MG63 (cell line): ENCODE measurements at regions not wholly inside any gene's neighbourhood (a gene's known extent, or its start where the extent isn't known, plus 50 kb on each side); places are given as distances from the start of the nearest gene placed in this dataset.
A peak's percentile ranks its signal among the peaks of the same experiment; 100 is the strongest.

Source experiments
- DNase-seq: peaks from one replicate; pipeline ENCODE4 v3.0.0-alpha.2; 2020
- H3K27me3 ChIP-seq: fragments of 250-450 bp; sonication (Bioruptor Pico); 2 replicates; pipeline ENCODE4 v1.5.1; 2020; ENCODE audit warnings: mild to moderate bottlenecking, moderate library complexity
- H3K36me3 ChIP-seq: fragments of 250-450 bp; sonication (Bioruptor Pico); 2 replicates; pipeline ENCODE4 v1.5.1; 2020; ENCODE audit warnings: mild to moderate bottlenecking, moderate library complexity
- H3K4me3 ChIP-seq: fragments of 250-450 bp; sonication (Bioruptor Pico); 2 replicates; pipeline ENCODE4 v1.5.1; 2020; ENCODE audit warnings: mild to moderate bottlenecking, moderate library complexity
- H3K9me3 ChIP-seq: fragments of 250-450 bp; sonication (Bioruptor Pico); 2 replicates; pipeline ENCODE4 v1.5.1; 2020; ENCODE audit warnings: mild to moderate bottlenecking, moderate library complexity

DNA sequence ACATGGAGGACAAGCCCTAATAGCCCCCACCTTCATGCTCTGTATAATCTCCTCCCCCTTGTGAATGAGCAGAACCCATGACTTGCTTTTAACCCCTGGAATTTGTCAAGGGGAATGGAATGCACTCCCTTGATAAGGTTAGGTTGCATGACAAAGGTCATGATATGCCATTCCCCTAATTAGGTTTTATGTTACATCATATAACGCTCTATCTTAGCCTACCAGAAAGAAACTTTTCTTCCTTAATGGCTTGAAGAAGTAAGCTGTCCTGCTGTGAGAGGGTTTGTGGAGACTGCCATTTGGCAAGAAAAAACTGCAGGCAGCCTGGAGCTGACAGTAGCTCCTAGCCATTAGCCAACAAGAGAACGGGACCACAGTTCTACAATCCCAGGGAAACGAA lies 399.8 kb upstream of the MAD2L1 start:
- no peak for DNase-seq
- no peaks in the 10 kb centered on the region for H3K36me3 ChIP-seq
- H3K27me3 ChIP-seq: no peaks in the 10 kb centered on the region

DNA sequence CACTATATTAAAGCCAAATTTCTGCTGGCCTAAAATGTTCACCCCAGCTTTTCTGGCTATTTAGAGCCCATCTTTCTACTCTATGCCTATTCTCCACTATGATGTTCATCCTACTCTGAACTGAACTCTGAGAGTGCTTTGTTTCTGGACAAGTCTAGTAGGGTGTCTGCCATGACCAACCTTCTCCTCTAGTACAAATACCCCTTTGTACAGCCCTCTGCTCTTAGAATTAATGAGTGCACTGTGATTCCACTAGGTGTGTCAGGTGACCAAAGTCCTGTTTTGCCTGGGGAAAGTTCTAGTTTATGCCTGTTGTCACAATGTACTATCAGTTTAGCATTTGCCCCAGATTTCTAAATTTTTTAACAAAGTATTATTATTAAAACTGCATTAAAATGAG lies 388.1 kb upstream of the MAD2L1 start:
- no peak for DNase-seq
- no peaks in the 10 kb centered on the region for H3K27me3 ChIP-seq
- no peak overlapping the region for H3K4me3 ChIP-seq
- no peaks in the 10 kb centered on the region for H3K36me3 ChIP-seq
- H3K9me3 ChIP-seq: no peaks in the 10 kb centered on the region

More for the DNA sequence above, 399.8 kb upstream of the MAD2L1 start:
- Histone ChIP-seq H3K4me3 (no peak overlapping the region), H3K9me3 (no peaks in the 10 kb centered on the region)

DNA sequence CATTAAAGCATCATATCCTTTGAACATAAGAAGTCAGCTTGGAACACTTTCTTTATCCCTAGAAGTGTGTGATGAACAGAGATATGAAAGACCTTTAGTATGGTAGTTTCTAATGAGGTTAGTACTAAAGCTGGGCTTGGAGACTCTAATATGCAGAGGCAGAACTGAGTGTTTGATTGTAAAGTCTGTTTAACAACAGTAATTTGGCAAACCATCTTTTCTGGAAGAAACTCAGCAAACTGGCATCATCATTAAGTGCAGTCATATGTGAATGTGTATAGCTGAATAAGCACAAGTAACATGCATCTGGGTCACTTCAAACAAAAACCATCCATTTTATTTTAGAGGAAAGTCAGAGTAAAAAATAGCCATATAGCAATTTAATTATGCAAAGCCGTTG lies 385.9 kb upstream of the MAD2L1 start:
- H3K9me3 ChIP-seq: no peaks in the 10 kb centered on the region
- no peaks in the 10 kb centered on the region for H3K27me3 ChIP-seq
- H3K4me3 ChIP-seq: no peak overlapping the region
- H3K36me3 ChIP-seq: no peaks in the 10 kb centered on the region
- no peak for DNase-seq

DNA sequence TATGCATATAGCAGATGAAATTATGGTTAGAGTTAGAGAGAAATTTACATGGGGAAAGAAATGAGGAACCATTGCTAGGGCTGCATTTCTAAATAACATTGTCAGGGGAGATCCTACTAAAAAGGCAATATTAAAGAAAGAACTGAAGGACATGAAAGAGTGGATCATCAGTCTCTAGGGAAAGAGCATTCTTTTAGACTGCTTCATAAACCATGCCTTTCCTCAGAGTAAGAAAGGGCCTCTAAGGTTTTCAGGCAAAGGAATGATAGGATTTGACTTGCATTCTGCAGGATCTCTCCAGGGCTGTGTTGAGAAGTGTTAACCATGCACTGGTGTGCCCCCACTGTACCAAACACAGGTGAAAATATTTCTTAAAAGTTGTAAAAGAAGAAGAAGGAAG lies 385.4 kb upstream of the MAD2L1 start:
- DNase-seq: no peak
- H3K4me3 ChIP-seq: no peak overlapping the region
- no peaks in the 10 kb centered on the region for H3K9me3 ChIP-seq
- H3K36me3 ChIP-seq: no peaks in the 10 kb centered on the region
- no peaks in the 10 kb centered on the region for H3K27me3 ChIP-seq

DNA sequence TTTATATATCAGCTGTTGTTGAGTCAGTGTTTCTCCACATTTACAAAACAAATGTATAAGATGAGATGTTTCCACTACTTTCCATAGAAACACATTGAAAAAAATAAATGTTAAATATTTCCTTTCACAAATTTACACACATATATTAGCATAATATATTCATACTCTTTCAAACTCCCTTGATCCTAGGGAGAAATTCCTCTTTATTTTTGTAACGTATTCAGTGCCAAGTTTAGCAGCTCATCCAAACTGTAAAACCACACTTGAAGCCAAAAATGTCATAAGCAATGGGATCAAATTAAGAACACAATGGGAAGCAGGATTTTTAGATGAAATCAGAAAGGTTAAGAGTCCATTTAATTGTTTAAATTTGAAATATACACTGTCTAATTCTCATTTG lies 381.1 kb upstream of the MAD2L1 start:
- Histone ChIP-seq H3K9me3 (no peaks in the 10 kb centered on the region), H3K36me3 (no peaks in the 10 kb centered on the region), H3K4me3 (no peak overlapping the region), H3K27me3 (no peaks in the 10 kb centered on the region)
- DNase-seq: no peak

DNA sequence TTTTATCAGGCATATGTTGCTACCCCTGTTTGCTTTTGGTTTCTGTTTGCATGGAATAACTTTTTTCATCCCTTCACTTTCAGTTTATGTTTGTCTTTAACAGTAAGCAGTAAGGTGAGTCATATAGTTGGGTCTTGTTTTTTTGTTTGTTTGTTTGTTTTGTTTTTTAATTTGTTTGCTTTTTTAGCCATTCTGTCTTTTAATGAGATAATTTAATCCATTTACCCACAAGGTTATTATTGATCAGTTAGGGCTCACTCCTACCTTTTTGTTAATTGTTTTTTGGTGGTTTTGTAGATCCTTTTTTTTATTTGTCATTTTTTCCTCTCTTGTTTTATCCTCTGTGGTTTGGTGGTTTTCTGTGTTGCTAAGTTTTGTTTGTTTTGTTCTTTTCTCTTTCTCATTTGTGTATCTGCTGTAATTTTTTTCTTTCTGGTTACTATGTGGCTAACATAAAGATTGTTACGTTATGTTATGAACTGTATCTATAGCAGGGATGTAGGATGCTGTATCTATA lies 379.5 kb upstream of the MAD2L1 start:
- H3K9me3 ChIP-seq: no peaks in the 10 kb centered on the region
- H3K4me3 ChIP-seq: no peak overlapping the region
- no peaks in the 10 kb centered on the region for H3K36me3 ChIP-seq
- no peaks in the 10 kb centered on the region for H3K27me3 ChIP-seq
- no peak for DNase-seq

DNA sequence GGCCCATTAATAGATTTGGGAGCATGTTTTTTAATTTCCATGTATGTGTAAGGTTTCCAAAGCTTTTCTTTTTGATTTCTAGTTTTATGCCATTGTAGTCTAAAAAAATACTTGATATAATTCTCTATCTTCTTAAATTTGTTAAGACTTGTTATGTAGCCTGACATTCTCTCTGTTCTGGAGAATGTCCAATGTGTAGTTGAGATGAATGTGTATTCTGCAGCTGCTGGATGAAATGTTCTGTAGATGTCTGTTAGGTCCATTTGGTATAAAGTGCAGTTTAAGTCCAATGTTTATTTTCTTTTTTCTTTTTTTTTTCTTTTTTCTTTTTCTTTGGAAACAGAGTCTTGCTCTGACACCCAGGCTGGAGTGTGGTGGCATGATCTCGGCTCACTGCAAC lies 378.5 kb upstream of the MAD2L1 start:
- H3K36me3 ChIP-seq: no peaks in the 10 kb centered on the region
- no peak for DNase-seq

DNA sequence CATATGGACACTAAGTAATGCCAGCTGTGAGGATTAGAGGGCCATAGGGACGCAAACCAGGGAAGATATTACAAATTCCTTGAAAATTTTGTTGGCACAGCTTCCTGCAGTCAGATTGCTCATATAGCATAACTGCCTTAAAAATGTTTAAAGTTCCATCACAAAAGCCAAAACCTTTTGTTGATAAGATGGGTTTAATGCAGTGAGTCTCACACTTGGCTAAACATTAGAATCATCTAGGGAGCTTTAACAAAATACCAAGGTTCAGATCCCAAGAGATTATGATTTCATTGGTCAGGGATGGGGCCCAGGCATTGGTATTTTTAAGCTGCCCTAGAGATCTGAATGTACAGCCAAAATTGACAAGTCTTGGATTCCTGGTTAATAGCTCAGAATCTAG lies 376.5 kb upstream of the MAD2L1 start:
- DNase-seq: peak; percentile 23
- H3K27me3 ChIP-seq: no peaks in the 10 kb centered on the region
- H3K9me3 ChIP-seq: no peaks in the 10 kb centered on the region
- H3K4me3 ChIP-seq: no peak overlapping the region
- H3K36me3 ChIP-seq: no peaks in the 10 kb centered on the region

More for the DNA sequence above, 378.5 kb upstream of the MAD2L1 start:
- Histone ChIP-seq H3K27me3 (no peaks in the 10 kb centered on the region), H3K9me3 (no peaks in the 10 kb centered on the region), H3K4me3 (no peak overlapping the region)

DNA sequence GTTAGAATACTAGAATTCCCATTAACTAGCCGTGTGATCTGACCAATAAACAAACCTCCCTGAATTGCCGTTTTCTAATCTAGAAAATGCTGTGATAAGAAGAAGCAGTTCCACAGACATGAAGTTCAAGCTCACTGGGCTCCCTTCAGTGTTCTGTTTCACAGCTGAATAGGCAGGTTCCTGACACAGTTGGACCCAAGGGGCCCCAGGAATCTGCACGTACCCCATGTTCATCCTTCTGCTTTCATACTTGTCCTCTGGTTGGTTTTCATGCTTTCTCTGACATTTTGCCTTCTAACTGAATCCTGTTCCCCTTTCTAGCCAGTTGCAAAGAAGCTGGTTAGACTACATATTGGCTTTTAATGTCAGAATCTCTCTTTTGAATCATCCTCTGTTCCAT lies 374.1 kb upstream of the MAD2L1 start:
- DNase-seq: no peak
- no peaks in the 10 kb centered on the region for H3K9me3 ChIP-seq
- no peaks in the 10 kb centered on the region for H3K36me3 ChIP-seq
- H3K27me3 ChIP-seq: no peaks in the 10 kb centered on the region
- no peak overlapping the region for H3K4me3 ChIP-seq

DNA sequence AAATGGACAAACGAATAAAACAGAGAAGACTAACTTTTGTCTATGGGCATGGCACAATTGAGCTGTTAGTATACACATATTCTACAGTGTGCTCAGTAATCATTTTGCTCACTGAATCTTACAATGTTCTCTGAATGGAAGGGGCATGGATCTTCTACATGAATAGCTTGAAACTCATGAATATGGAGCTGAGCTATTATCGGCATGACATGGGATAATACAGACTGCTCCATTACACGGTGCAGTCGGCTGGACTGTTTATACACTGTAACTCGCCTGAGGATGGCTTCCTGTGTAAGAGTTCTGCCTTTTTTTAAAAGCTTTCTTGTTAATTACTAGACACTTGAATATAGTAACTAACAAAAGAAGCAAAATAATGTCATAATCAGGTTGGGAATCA lies 368.5 kb upstream of the MAD2L1 start:
- H3K9me3 ChIP-seq: no peaks in the 10 kb centered on the region
- H3K36me3 ChIP-seq: no peaks in the 10 kb centered on the region
- DNase-seq: no peak
- H3K4me3 ChIP-seq: no peak overlapping the region
- no peaks in the 10 kb centered on the region for H3K27me3 ChIP-seq

DNA sequence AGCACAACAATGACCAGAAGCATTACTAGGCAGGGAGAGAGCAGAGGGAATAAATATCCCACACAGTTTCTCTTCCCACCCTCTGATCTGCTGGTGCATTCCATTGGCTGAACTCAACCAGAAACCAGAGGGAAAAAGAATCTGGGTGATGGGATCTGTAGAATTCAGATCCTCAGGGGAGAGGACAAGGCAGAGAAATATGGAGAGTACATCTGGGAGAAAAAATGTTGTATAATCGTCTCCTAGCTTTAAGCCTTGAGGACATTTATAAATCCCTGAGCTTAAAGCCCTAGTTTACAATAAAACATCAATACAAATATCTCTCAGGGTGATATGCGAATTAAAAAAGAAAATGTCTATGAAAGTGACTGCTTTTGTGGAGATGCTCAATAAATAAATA lies 368.1 kb upstream of the MAD2L1 start:
- Histone ChIP-seq H3K36me3 (no peaks in the 10 kb centered on the region), H3K27me3 (no peaks in the 10 kb centered on the region), H3K4me3 (no peak overlapping the region), H3K9me3 (no peaks in the 10 kb centered on the region)
- no peak for DNase-seq

DNA sequence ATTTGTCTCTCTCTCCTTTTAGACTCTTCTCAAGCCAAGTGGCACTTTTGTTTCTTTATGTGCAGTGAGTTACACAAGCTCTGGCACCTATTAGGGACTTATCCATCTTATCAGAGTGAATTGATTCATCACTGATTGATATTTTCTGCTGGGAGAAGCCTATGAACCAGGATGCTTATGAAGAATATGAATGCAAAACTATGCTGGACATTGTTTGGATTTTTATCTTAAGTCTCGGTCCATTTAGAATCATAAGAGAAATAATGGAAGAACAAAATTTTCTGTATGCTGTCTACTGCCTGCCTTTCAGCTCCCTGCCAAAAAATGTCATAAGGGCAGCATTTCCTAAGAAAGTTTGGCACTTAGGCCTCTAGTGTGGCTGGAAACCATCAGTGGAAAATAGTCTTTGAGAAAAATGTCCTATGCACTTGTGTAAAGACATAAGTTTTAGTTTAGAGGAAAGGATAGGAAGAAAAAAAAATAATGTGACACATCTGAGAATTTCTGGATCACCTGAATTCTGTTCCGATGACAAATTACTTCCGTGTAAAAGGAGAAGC lies 365.7 kb upstream of the MAD2L1 start:
- Histone ChIP-seq H3K9me3 (no peaks in the 10 kb centered on the region), H3K36me3 (no peaks in the 10 kb centered on the region), H3K4me3 (no peak overlapping the region), H3K27me3 (no peaks in the 10 kb centered on the region)
- no peak for DNase-seq

DNA sequence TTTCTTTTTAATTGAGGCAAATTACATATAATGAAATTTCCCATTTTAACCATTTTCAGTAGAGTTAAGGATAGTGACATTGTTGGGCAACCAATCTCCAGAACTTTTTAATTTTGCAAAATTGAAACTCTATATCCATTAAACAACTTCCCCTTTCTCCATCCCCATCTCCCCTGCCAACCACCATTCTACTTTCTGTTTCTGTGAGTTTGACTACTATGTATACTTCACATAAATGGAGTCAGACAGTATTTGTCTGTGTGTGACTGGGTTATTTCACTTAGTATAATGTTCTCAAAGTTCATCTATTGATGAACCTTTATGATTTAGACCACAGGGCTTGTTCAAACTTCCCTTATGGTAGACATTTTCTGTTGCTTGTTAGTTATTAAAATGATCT lies 364.5 kb upstream of the MAD2L1 start:
- H3K36me3 ChIP-seq: no peaks in the 10 kb centered on the region
- no peaks in the 10 kb centered on the region for H3K9me3 ChIP-seq
- no peaks in the 10 kb centered on the region for H3K27me3 ChIP-seq
- no peak overlapping the region for H3K4me3 ChIP-seq
- no peak for DNase-seq

DNA sequence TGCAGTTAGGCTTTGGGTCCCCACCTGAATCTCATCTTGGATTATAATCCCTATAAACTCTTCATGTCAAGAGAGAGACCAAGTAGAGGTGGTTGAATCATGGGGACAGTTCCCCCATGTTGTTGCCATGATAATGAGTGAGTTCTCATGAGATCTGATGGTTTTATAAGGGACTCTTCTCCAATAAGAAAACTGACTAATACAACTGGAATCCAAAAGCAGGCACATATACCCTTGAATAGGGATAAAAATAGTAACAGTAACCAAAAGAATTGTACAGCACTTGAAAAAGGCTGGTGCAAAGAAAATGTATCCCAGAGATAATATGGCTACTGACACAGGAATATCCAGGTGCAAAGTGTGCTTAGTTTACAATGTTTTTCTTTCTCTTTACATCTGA lies 351.5 kb upstream of the MAD2L1 start:
- no peak for DNase-seq
- Histone ChIP-seq H3K4me3 (no peak overlapping the region), H3K27me3 (no peaks in the 10 kb centered on the region), H3K36me3 (no peaks in the 10 kb centered on the region), H3K9me3 (no peaks in the 10 kb centered on the region)

DNA sequence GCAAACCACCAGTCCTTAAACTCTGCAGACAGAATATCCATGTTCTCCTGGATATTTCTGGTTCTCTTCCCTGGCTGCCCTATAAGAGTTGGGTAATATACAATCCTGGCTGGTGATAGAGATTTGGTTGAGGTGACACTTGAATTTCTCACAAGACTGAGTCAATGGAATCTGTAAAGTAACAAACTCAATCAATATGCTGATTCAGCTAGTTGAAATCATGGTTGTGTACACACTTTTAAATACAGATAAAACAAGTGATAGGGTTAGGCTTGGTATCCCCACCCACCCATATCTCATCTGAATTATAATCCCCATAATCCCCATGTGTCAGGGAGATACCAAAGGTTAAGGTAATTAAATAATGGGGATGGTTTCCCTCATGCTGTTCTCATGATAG lies 349.2 kb upstream of the MAD2L1 start:
- H3K9me3 ChIP-seq: no peaks in the 10 kb centered on the region
- no peak for DNase-seq
- no peak overlapping the region for H3K4me3 ChIP-seq
- H3K27me3 ChIP-seq: no peaks in the 10 kb centered on the region
- no peaks in the 10 kb centered on the region for H3K36me3 ChIP-seq

DNA sequence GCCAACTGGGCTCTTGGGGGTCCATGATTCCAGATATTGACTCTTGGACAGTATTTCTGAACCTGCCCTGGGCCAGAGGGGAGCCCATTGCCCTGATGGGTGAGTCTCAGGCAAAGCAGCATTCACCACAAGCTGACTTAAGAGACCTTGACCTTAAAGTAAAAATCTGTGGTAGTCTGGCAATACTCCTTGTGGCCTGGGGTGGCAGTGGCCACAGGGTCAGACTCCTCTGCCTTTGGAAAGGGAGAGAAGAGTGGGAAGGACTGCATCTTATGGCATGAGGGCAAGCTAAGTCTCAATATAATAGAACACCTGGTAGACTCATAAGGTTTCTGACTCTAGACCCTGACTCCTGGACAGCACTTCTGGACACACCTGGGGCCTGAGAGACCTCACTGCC lies 340.3 kb upstream of the MAD2L1 start:
- Histone ChIP-seq H3K4me3 (no peak overlapping the region), H3K9me3 (no peaks in the 10 kb centered on the region), H3K27me3 (no peaks in the 10 kb centered on the region), H3K36me3 (no peaks in the 10 kb centered on the region)
- no peak for DNase-seq

DNA sequence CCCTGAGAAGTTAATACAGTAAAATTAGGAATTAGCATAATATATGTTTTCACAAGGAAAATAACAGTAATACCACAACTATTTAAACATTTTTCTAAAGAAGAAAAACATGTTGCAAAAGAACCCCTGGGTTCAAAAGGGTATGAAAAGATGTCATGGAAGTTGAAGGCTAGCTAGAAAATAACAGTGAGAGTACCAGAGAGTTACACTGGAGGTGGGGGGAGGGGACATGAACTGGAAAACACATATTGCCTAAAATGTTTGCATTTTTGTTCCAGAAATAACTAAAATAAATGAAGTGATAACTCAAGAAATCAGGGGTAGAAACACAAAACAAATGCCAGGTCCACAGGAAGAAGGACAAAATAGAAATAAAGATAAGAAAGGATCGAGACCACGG lies 336.6 kb upstream of the MAD2L1 start:
- H3K4me3 ChIP-seq: no peak overlapping the region
- no peaks in the 10 kb centered on the region for H3K9me3 ChIP-seq
- no peaks in the 10 kb centered on the region for H3K36me3 ChIP-seq
- H3K27me3 ChIP-seq: no peaks in the 10 kb centered on the region
- DNase-seq: no peak

DNA sequence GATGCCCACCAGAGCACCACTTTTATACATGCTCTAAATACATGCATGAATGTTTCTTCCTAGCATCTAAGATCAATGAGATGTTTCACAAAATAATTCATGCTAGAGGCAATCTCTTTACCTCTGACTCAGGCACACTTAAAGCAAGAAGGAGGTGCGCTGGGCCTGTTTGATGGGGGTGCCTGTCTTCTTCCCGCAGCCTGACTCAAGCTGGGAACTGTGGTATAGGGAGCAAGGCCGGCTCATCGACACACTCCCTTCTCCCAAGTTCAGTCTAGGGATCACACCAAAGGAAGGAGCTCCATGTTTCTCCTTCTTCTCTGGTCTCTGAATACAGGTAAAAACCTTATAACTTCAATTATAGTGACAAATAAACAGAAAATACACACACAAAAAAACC lies 333.8 kb upstream of the MAD2L1 start:
- DNase-seq: no peak
- Histone ChIP-seq H3K36me3 (no peaks in the 10 kb centered on the region), H3K27me3 (no peaks in the 10 kb centered on the region), H3K9me3 (no peaks in the 10 kb centered on the region), H3K4me3 (no peak overlapping the region)

DNA sequence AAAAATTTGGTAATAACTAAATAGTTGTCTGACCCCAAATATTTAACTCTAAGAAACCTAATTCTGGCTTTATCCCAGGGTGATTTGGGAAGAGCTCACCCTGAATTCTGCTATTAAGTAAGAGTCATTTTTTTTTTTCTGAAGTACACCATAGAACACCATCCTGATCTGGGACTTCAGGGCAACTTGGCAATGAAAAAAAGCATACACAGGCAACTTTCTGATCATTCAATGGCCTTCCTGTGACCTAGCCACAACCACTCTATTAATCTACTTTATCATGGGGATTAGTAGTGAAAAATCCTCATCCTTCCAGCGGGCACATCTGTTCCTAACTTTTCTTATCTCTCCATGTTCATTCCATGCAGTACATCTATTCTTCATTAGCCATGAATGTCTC lies 333.2 kb upstream of the MAD2L1 start:
- DNase-seq: no peak
- no peaks in the 10 kb centered on the region for H3K9me3 ChIP-seq
- H3K36me3 ChIP-seq: no peaks in the 10 kb centered on the region
- H3K27me3 ChIP-seq: no peaks in the 10 kb centered on the region
- H3K4me3 ChIP-seq: no peak overlapping the region
